SK-N-SH (cell line): ENCODE measurements at regions not wholly inside any gene's neighbourhood (a gene's known extent, or its start where the extent isn't known, plus 50 kb on each side); places are given as distances from the start of the nearest gene placed in this dataset.
A peak's percentile ranks its signal among the peaks of the same experiment; 100 is the strongest.

Source experiments
- CTCF ChIA-PET: fragments of 300-600, 350-600 bp; formaldehyde crosslinking; extraction: SDS; loops from one replicate; lab custom pipeline; 2021; lab: Yijun Ruan, JAX
- POLR2A ChIA-PET: fragments of 350-600 bp; sonication (Branson Sonifier 250); formaldehyde crosslinking; extraction: SDS; loops from one replicate; lab custom pipeline; 2020; ENCODE audit warnings: antibody characterized with exemption, inconsistent platforms; lab: Yijun Ruan, JAX
- DNase-seq: peaks from one replicate; pipeline ENCODE4 v3.0.0; 2012
- H2AFZ ChIP-seq: fragments of 200-600 bp; sonication (generic); 2 replicates; pipeline ENCODE4 v1.8.1; 2016; ENCODE audit warnings: antibody characterized with exemption, mild to moderate bottlenecking, low read depth
- H3F3A ChIP-seq: fragments of 200-600 bp; sonication (generic); replicated peaks from 2 replicates; pipeline ENCODE3; 2016; ENCODE audit warnings: antibody characterized with exemption, mild to moderate bottlenecking; ENCODE audit not compliant: insufficient read depth
- H3K27ac ChIP-seq, 2 experiments: fragments of 200-500 bp in 1 of 2; fragments of 200-600 bp in 1 of 2; sonication (Bioruptor generic) in 1 of 2; sonication (generic), shearing (Covaris generic) in 1 of 2; 2 replicates each; pipeline versions ENCODE4 v1.5.1 to v1.6.1; 2014 to 2016; ENCODE audit warnings: low read depth in 2 of 2, inconsistent platforms in 1 of 2, low read length in 1 of 2, mild to moderate bottlenecking in 1 of 2, mixed read lengths in 1 of 2
- H3K27me3 ChIP-seq: fragments of 200-600 bp; sonication (generic), shearing (Covaris generic); 2 replicates; pipeline ENCODE4 v1.6.1; 2016; ENCODE audit warnings: mixed run types; ENCODE audit not compliant: insufficient read depth
- H3K36me3 ChIP-seq, 2 experiments: fragments of 200-500 bp in 1 of 2; fragments of 200-600 bp in 1 of 2; sonication (Bioruptor generic) in 1 of 2; sonication (generic) in 1 of 2; replicated peaks in 1 of 2; 2 replicates each; pipeline versions ENCODE3 to v1.5.1; 2014 to 2016; ENCODE audit warnings: low read length in 1 of 2, mild to moderate bottlenecking in 1 of 2; ENCODE audit not compliant: insufficient read depth in 2 of 2, control insufficient read depth in 1 of 2
- H3K4me1 ChIP-seq, 2 experiments: fragments of 200-500 bp in 1 of 2; fragments of 200-600 bp in 1 of 2; sonication (Bioruptor generic) in 1 of 2; sonication (generic), shearing (Covaris generic) in 1 of 2; 2 replicates each; pipeline versions ENCODE4 v1.5.1 to v1.6.1; 2014 to 2016; ENCODE audit warnings: low read depth in 1 of 2, low read length in 1 of 2, mixed run types in 1 of 2; ENCODE audit not compliant: insufficient read depth in 2 of 2, control insufficient read depth in 1 of 2
- H3K4me2 ChIP-seq: fragments of 200-600 bp; sonication (generic), shearing (Covaris generic); 2 replicates; pipeline ENCODE4 v1.6.1; 2017; ENCODE audit warnings: mixed run types
- H3K4me3 ChIP-seq, 2 experiments: fragments of 200-500 bp in 1 of 2; fragments of 200-600 bp in 1 of 2; sonication (Bioruptor generic) in 1 of 2; sonication (generic), shearing (Covaris generic) in 1 of 2; 2 replicates each; pipeline versions ENCODE4 v1.5.1 to v1.8.1; 2014 to 2016; ENCODE audit warnings: low read depth in 2 of 2, inconsistent platforms in 1 of 2, low read length in 1 of 2, mild to moderate bottlenecking in 1 of 2, mixed read lengths in 1 of 2, moderate library complexity in 1 of 2
- H3K79me2 ChIP-seq: fragments of 200-600 bp; sonication (generic); 2 replicates; pipeline ENCODE4 v1.8.1; 2017; ENCODE audit warnings: mild to moderate bottlenecking; ENCODE audit not compliant: insufficient read depth
- H3K9ac ChIP-seq: fragments of 200-600 bp; sonication (generic); 2 replicates; pipeline ENCODE4 v1.6.1; 2017; ENCODE audit warnings: mixed run types
- H3K9me2 ChIP-seq: fragments of 200-600 bp; sonication (generic); 2 replicates; pipeline ENCODE4 v1.6.1; 2017; ENCODE audit warnings: mixed run types
- H3K9me3 ChIP-seq: fragments of 200-600 bp; sonication (generic); 2 replicates; pipeline ENCODE4 v1.6.1; 2017; ENCODE audit warnings: mixed run types, mild to moderate bottlenecking, moderate library complexity
- H4K20me1 ChIP-seq: fragments of 200-600 bp; sonication (generic); 2 replicates; pipeline ENCODE4 v1.6.1; 2017; ENCODE audit warnings: mild to moderate bottlenecking, mixed run types; ENCODE audit not compliant: insufficient read depth
- CHD2 ChIP-seq: fragments of 150-350 bp; IDR thresholded peaks from 2 replicates; pipeline ENCODE4 v1.6.1; 2018; ENCODE audit warnings: low read length; ENCODE audit not compliant: partially characterized antibody
- ELF1 ChIP-seq: IDR thresholded peaks from 2 replicates; pipeline ENCODE4 v1.4.0; 2012
- EP300 ChIP-seq, 2 experiments: IDR thresholded peaks; 2 replicates each; pipeline versions ENCODE4 v1.4.0 to v1.6.1; 2012; ENCODE audit warnings: borderline replicate concordance in 1 of 2, low read depth in 1 of 2, low read length in 1 of 2
- EZH2phosphoT487 ChIP-seq: fragments of 200-600 bp; sonication (generic); IDR thresholded peaks from 2 replicates; pipeline ENCODE4 v1.6.1; 2017; ENCODE audit warnings: low read depth, mixed run types, mild to moderate bottlenecking, antibody characterized with exemption, moderate library complexity, borderline replicate concordance
- FOSL2 ChIP-seq: IDR thresholded peaks from 2 replicates; pipeline ENCODE4 v1.4.0; 2012; ENCODE audit warnings: low read depth, mild to moderate bottlenecking, moderate library complexity, borderline replicate concordance
- FOXJ3 ChIP-seq: sonication (generic); formaldehyde crosslinking; IDR thresholded peaks from 2 replicates; pipeline ENCODE4 v1.5.1; 2020; ENCODE audit warnings: mild to moderate bottlenecking, missing genetic modification reagents
- FOXM1 ChIP-seq: IDR thresholded peaks from 2 replicates; pipeline ENCODE4 v1.4.0; 2012; ENCODE audit warnings: low read depth, mild to moderate bottlenecking
- GABPA ChIP-seq: IDR thresholded peaks from 2 replicates; pipeline ENCODE4 v1.4.0; 2012; ENCODE audit warnings: low read depth, mild to moderate bottlenecking
- RAD21 ChIP-seq: IDR thresholded peaks from 2 replicates; pipeline ENCODE4 v1.6.1; 2012; ENCODE audit warnings: mild to moderate bottlenecking, low read length
- SMC3 ChIP-seq: IDR thresholded peaks from 2 replicates; pipeline ENCODE4 v1.6.1; 2012; ENCODE audit warnings: low read depth, low read length, improper control_type of control experiment
- TAF1 ChIP-seq: IDR thresholded peaks from 2 replicates; pipeline ENCODE4 v1.6.1; 2012; ENCODE audit warnings: low read depth, mild to moderate bottlenecking, low read length, moderate library complexity, borderline replicate concordance
- TCF12 ChIP-seq: IDR thresholded peaks from 2 replicates; pipeline ENCODE4 v1.4.0; 2012
- WGBS: methylation state at CpG from one replicate; pipeline ENCODE4 v1.1.6; 2017; ENCODE audit warnings: low lambda C conversion rate; 5-methylcytosine and 5-hydroxymethylcytosine counted together
- TF ChIP-seq, protein P1 (sequence below): IDR thresholded peaks from 2 replicates; pipeline ENCODE4 v1.4.0; 2012; ENCODE audit warnings: low read depth
- TF ChIP-seq, protein P2 (sequence below): IDR thresholded peaks from 2 replicates; pipeline ENCODE4; 2012
- TF ChIP-seq, protein P3 (sequence below): IDR thresholded peaks from 2 replicates; pipeline ENCODE4 v1.6.1; 2012; ENCODE audit warnings: mild to moderate bottlenecking, low read depth, low read length, moderate library complexity
- TF ChIP-seq, protein P4 (sequence below): fragments of 200-600 bp; sonication (generic); IDR thresholded peaks from 2 replicates; pipeline ENCODE4 v1.6.1; 2017; ENCODE audit warnings: antibody characterized with exemption, mild to moderate bottlenecking, moderate library complexity
- TF ChIP-seq, protein P5 (sequence below): fragments of 150-350 bp; IDR thresholded peaks from 2 replicates; pipeline ENCODE4 v1.6.1; 2017; ENCODE audit warnings: antibody characterized with exemption, low read length, low read depth, borderline replicate concordance
- TF ChIP-seq, protein P6 (sequence below): fragments of 150-350 bp; IDR thresholded peaks from 2 replicates; pipeline ENCODE4 v1.6.1; 2016; ENCODE audit warnings: mild to moderate bottlenecking, low read depth, low read length

DNA sequence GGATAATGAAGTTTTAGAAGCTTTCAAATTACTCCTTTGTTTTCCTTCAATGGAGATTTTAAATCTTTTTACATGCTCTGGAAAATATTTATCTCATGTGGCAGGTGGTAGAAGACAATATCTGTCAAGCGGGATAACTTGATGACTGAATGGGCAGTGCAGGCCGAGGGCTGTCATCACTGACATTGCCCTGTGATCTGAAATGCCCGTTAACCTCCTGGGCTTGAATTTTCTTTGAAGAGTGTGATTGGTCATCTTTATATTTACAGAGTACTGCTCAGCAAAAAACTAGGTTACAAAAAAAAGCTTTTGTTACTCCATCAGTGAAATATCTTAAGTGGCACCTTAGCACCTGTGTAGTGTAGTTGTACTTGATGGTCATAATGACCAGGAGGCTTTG lies 147.5 kb downstream of the GATB start:
- DNase-seq = no peak
- Histone ChIP-seq H3K4me2 (no peak overlapping the region), H3K79me2 (no peaks in the 10 kb centered on the region), H3K27me3 (no peaks in the 10 kb centered on the region), H3K9ac (no peak overlapping the region), H3F3A (no peaks in the 10 kb centered on the region), H3K9me2 (no peaks in the 10 kb centered on the region), H3K4me1 (no peaks in the 10 kb centered on the region; a peak in 1 of 4 replicates), H4K20me1 (no peaks in the 10 kb centered on the region), H2AFZ (no peak overlapping the region), H3K27ac (no peak overlapping the region), H3K4me3 (no peak overlapping the region), H3K9me3 (no peaks in the 10 kb centered on the region), H3K36me3 (no peaks in the 10 kb centered on the region)
- TF ChIP-seq ELF1 (no peak), FOSL2 (no peak), TCF12 (no peak), CHD2 (no peak), EP300 (IDR thresholded peaks at IDR 0.05; ENCODE audit: borderline replicate concordance in 1 of 2, low read depth in 1 of 2, low read length in 1 of 2) (no peak), GABPA (no peak), FOXJ3 (no peak), RAD21 (no peak)
- TF ChIP-seq, protein P1, sequence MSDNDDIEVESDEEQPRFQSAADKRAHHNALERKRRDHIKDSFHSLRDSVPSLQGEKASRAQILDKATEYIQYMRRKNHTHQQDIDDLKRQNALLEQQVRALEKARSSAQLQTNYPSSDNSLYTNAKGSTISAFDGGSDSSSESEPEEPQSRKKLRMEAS = no peak
- TF ChIP-seq, protein P2, sequence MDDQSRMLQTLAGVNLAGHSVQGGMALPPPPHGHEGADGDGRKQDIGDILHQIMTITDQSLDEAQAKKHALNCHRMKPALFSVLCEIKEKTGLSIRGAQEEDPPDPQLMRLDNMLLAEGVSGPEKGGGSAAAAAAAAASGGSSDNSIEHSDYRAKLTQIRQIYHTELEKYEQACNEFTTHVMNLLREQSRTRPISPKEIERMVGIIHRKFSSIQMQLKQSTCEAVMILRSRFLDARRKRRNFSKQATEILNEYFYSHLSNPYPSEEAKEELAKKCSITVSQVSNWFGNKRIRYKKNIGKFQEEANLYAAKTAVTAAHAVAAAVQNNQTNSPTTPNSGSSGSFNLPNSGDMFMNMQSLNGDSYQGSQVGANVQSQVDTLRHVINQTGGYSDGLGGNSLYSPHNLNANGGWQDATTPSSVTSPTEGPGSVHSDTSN = no peak
- TF ChIP-seq, protein P3, sequence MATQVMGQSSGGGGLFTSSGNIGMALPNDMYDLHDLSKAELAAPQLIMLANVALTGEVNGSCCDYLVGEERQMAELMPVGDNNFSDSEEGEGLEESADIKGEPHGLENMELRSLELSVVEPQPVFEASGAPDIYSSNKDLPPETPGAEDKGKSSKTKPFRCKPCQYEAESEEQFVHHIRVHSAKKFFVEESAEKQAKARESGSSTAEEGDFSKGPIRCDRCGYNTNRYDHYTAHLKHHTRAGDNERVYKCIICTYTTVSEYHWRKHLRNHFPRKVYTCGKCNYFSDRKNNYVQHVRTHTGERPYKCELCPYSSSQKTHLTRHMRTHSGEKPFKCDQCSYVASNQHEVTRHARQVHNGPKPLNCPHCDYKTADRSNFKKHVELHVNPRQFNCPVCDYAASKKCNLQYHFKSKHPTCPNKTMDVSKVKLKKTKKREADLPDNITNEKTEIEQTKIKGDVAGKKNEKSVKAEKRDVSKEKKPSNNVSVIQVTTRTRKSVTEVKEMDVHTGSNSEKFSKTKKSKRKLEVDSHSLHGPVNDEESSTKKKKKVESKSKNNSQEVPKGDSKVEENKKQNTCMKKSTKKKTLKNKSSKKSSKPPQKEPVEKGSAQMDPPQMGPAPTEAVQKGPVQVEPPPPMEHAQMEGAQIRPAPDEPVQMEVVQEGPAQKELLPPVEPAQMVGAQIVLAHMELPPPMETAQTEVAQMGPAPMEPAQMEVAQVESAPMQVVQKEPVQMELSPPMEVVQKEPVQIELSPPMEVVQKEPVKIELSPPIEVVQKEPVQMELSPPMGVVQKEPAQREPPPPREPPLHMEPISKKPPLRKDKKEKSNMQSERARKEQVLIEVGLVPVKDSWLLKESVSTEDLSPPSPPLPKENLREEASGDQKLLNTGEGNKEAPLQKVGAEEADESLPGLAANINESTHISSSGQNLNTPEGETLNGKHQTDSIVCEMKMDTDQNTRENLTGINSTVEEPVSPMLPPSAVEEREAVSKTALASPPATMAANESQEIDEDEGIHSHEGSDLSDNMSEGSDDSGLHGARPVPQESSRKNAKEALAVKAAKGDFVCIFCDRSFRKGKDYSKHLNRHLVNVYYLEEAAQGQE = no peak
- WGBS = 93% methylated on average over 3 of the region's 3 CpGs
- CTCF ChIA-PET = interaction anchor here (0.7 to 2.0 kb wide), 6 partner anchors 26 to 496 kb away, joined by 3 to 7 read pairs (median 4); partner anchors contain the start of gene PRSS48
- POLR2A ChIA-PET = no interaction called here

DNA sequence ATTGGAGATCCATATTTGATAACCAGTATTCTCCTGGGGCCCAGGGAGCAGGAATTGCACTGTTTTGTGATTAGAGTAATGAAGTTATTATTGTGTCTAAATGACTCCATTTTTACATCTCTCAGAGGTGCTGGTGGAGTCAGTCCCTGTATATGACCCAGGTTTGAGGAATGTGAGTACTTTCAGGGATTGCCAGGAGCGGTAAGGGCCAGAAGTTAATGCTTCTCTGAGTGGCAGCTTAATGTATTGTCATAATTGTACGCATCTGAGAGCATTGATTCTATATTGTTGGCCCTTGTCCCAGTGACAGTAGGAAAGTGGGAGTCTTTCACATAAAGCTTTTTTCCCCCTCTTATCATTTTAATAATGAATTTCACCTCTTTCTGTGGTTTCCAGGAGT lies 146.2 kb downstream of the GATB start:
- H3K4me3 ChIP-seq = no peak overlapping the region
- no peak overlapping the region for H3K4me2 ChIP-seq
- no peak for DNase-seq
- H3F3A ChIP-seq = no peaks in the 10 kb centered on the region
- peak overlapping the region in 1 of 2 experiments; percentile 18; a peak in 1 of 4 replicates for H3K27ac ChIP-seq
- no peaks in the 10 kb centered on the region for H4K20me1 ChIP-seq
- no peak overlapping the region for H3K9ac ChIP-seq
- POLR2A ChIA-PET = no interaction called here
- no peaks in the 10 kb centered on the region for H3K9me2 ChIP-seq
- no peaks in the 10 kb centered on the region for H3K79me2 ChIP-seq
- no peaks in the 10 kb centered on the region for H3K27me3 ChIP-seq
- H3K36me3 ChIP-seq = no peaks in the 10 kb centered on the region
- H3K4me1 ChIP-seq = no peaks in the 10 kb centered on the region; a peak in 1 of 4 replicates
- 63% methylated on average over 2 of the region's 2 CpGs for WGBS
- H2AFZ ChIP-seq = no peak overlapping the region
- H3K9me3 ChIP-seq = no peaks in the 10 kb centered on the region
- CTCF ChIA-PET = interaction anchor here (0.5 to 1.6 kb wide), 2 partner anchors 10 to 225 kb away, joined by 3 to 4 read pairs; no protein-coding TSS in a partner anchor
- TF ChIP-seq FOSL2 (no peak), TCF12 (no peak), FOXM1 (no peak), EZH2phosphoT487 (no peak), CHD2 (no peak), TAF1 (no peak), SMC3 (no peak)
- TF ChIP-seq, protein P4, sequence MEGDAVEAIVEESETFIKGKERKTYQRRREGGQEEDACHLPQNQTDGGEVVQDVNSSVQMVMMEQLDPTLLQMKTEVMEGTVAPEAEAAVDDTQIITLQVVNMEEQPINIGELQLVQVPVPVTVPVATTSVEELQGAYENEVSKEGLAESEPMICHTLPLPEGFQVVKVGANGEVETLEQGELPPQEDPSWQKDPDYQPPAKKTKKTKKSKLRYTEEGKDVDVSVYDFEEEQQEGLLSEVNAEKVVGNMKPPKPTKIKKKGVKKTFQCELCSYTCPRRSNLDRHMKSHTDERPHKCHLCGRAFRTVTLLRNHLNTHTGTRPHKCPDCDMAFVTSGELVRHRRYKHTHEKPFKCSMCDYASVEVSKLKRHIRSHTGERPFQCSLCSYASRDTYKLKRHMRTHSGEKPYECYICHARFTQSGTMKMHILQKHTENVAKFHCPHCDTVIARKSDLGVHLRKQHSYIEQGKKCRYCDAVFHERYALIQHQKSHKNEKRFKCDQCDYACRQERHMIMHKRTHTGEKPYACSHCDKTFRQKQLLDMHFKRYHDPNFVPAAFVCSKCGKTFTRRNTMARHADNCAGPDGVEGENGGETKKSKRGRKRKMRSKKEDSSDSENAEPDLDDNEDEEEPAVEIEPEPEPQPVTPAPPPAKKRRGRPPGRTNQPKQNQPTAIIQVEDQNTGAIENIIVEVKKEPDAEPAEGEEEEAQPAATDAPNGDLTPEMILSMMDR = no peak
- TF ChIP-seq, protein P5, sequence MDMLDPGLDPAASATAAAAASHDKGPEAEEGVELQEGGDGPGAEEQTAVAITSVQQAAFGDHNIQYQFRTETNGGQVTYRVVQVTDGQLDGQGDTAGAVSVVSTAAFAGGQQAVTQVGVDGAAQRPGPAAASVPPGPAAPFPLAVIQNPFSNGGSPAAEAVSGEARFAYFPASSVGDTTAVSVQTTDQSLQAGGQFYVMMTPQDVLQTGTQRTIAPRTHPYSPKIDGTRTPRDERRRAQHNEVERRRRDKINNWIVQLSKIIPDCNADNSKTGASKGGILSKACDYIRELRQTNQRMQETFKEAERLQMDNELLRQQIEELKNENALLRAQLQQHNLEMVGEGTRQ = no peak
- TF ChIP-seq, protein P6, sequence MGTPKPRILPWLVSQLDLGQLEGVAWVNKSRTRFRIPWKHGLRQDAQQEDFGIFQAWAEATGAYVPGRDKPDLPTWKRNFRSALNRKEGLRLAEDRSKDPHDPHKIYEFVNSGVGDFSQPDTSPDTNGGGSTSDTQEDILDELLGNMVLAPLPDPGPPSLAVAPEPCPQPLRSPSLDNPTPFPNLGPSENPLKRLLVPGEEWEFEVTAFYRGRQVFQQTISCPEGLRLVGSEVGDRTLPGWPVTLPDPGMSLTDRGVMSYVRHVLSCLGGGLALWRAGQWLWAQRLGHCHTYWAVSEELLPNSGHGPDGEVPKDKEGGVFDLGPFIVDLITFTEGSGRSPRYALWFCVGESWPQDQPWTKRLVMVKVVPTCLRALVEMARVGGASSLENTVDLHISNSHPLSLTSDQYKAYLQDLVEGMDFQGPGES = no peak
